ENCODE measurements at regions not wholly inside any gene's neighbourhood (a gene's known extent, or its start where the extent isn't known, plus 50 kb on each side); places are given as distances from the start of the nearest gene placed in this dataset.
"Not testable (repeated sequence)": the region's sequence is repeated elsewhere in the genome, so short reads cannot be mapped to it uniquely, and the experiment has no call there.

GRCh38 chr6:134434019-134434942 is 116.4 kb upstream of the SGK1 start:
- no peak for DNase-seq (ENCODE audit: low read depth)

GRCh38 chr6:134432036-134432435 is 114.1 kb upstream of the SGK1 start:
- no peak for DNase-seq (ENCODE audit: low read depth)

GRCh38 chr6:134431421-134431859 is 113.5 kb upstream of the SGK1 start:
- no peak for DNase-seq (ENCODE audit: low read depth)

GRCh38 chr6:134429861-134430380 is 112.0 kb upstream of the SGK1 start:
- no peak for DNase-seq (ENCODE audit: low read depth)

GRCh38 chr6:134427721-134428120 is 109.8 kb upstream of the SGK1 start:
- DNase-seq (ENCODE audit: low read depth) = no peak

- DNase-seq (ENCODE audit: low read depth) = no peak
Measured at GRCh38 chr6:134426623-134427022, 108.7 kb upstream of the SGK1 start.

- DNase-seq (ENCODE audit: low read depth) = not testable (repeated sequence)
Measured at GRCh38 chr6:134425917-134426316, 108.0 kb upstream of the SGK1 start.

- DNase-seq (ENCODE audit: low read depth) = peak; percentile 44
Measured at GRCh38 chr6:134425513-134425912, 107.6 kb upstream of the SGK1 start.

GRCh38 chr6:134424798-134425170 is 106.9 kb upstream of the SGK1 start:
- no peak for DNase-seq (ENCODE audit: low read depth)

- no peak for DNase-seq (ENCODE audit: low read depth)
Measured at GRCh38 chr6:134424165-134424797, 106.4 kb upstream of the SGK1 start.

GRCh38 chr6:134422426-134423231 is 104.7 kb upstream of the SGK1 start:
- peak; percentile 98 for DNase-seq (ENCODE audit: low read depth)

GRCh38 chr6:134421501-134421900 is 103.6 kb upstream of the SGK1 start:
- DNase-seq (ENCODE audit: low read depth) = peak; percentile 46

- DNase-seq (ENCODE audit: low read depth) = peak; percentile 79
Measured at GRCh38 chr6:134420614-134421181, 102.8 kb upstream of the SGK1 start.

GRCh38 chr6:134419716-134420115 is 101.8 kb upstream of the SGK1 start:
- no peak for DNase-seq (ENCODE audit: low read depth)

- DNase-seq (ENCODE audit: low read depth) = no peak
Measured at GRCh38 chr6:134416418-134417154, 98.7 kb upstream of the SGK1 start.

GRCh38 chr6:134415656-134416055 is 97.7 kb upstream of the SGK1 start:
- DNase-seq (ENCODE audit: low read depth) = no peak

GRCh38 chr6:134415194-134415593 is 97.3 kb upstream of the SGK1 start:
- DNase-seq (ENCODE audit: low read depth) = no peak

- no peak for DNase-seq (ENCODE audit: low read depth)
Measured at GRCh38 chr6:134414793-134415192, 96.9 kb upstream of the SGK1 start.

- no peak for DNase-seq (ENCODE audit: low read depth)
Measured at GRCh38 chr6:134413241-134413643, 95.3 kb upstream of the SGK1 start.

GRCh38 chr6:134410541-134410940 is 92.6 kb upstream of the SGK1 start:
- DNase-seq (ENCODE audit: low read depth) = peak; percentile 75

- DNase-seq (ENCODE audit: low read depth) = no peak
Measured at GRCh38 chr6:134407791-134408190, 89.9 kb upstream of the SGK1 start.

Data from RPMI7951 (cell line).